ENCODE measurements at regions not wholly inside any gene's neighbourhood (a gene's known extent, or its start where the extent isn't known, plus 50 kb on each side); places are given as distances from the start of the nearest gene placed in this dataset.

GRCh38 chr7:142457146-142457703, 199.4 kb upstream of the PRSS58 start:
- no peak for TF ChIP-seq CTCF (IDR thresholded peaks at IDR 0.05)
- no peak for TF ChIP-seq EP300 (IDR thresholded peaks at IDR 0.05; ENCODE audit: low read depth)
- no peak for TF ChIP-seq POLR2AphosphoS5 (IDR thresholded peaks at IDR 0.05)
